Fibroblast of skin of abdomen (primary cell): ENCODE measurements at regions not wholly inside any gene's neighbourhood (a gene's known extent, or its start where the extent isn't known, plus 50 kb on each side); places are given as distances from the start of the nearest gene placed in this dataset.
A peak's percentile ranks its signal among the peaks of the same experiment; 100 is the strongest.

Source experiments
- DNase-seq: peaks from one replicate; pipeline ENCODE4 v3.0.0-alpha.2; 2013

GRCh38 chr10:36688717-36689116, 436.7 kb upstream of the ANKRD30A start:
- DNase-seq = no peak

- no peak for DNase-seq
Measured at GRCh38 chr10:36683421-36683820, 442.0 kb upstream of the ANKRD30A start.

- DNase-seq = peak; percentile 57
Measured at GRCh38 chr10:36681751-36682632, 443.4 kb upstream of the ANKRD30A start.

GRCh38 chr10:36679554-36679953, 445.8 kb upstream of the ANKRD30A start:
- DNase-seq = no peak

- DNase-seq = no peak
Measured at GRCh38 chr10:36677431-36677768, 448.0 kb upstream of the ANKRD30A start.

GRCh38 chr10:36676756-36677430, 448.5 kb upstream of the ANKRD30A start:
- DNase-seq = peak; percentile 79

GRCh38 chr10:36676321-36676720, 449.1 kb upstream of the ANKRD30A start:
- peak; percentile 55 for DNase-seq

GRCh38 chr10:36675458-36675880, 449.9 kb upstream of the ANKRD30A start:
- DNase-seq = peak; percentile 88

GRCh38 chr10:36671607-36672006, 453.8 kb upstream of the ANKRD30A start:
- DNase-seq = peak; percentile 76

GRCh38 chr10:36670621-36671402, 454.6 kb upstream of the ANKRD30A start:
- DNase-seq = peak; percentile 73

- no peak for DNase-seq
Measured at GRCh38 chr10:36669615-36670352, 455.6 kb upstream of the ANKRD30A start.

- DNase-seq = no peak
Measured at GRCh38 chr10:36666451-36666850, 458.9 kb upstream of the ANKRD30A start.

- DNase-seq = no peak
Measured at GRCh38 chr10:36662571-36662970, 462.8 kb upstream of the ANKRD30A start.

GRCh38 chr10:36650274-36650673, 475.1 kb upstream of the ANKRD30A start:
- no peak for DNase-seq

- no peak for DNase-seq
Measured at GRCh38 chr10:36647540-36647939, 477.9 kb upstream of the ANKRD30A start.

- peak; percentile 16 for DNase-seq
Measured at GRCh38 chr10:36640626-36641025, 484.8 kb upstream of the ANKRD30A start.

- no peak for DNase-seq
Measured at GRCh38 chr10:36638462-36639155, 486.8 kb upstream of the ANKRD30A start.

GRCh38 chr10:36636879-36637278, 488.5 kb upstream of the ANKRD30A start:
- no peak for DNase-seq

GRCh38 chr10:36636285-36636839, 489.0 kb upstream of the ANKRD30A start:
- DNase-seq = no peak

GRCh38 chr10:36634916-36635315, 490.5 kb upstream of the ANKRD30A start:
- DNase-seq = peak; percentile 87

GRCh38 chr10:36630267-36630666, 495.1 kb upstream of the ANKRD30A start:
- DNase-seq = no peak
